Esophagus muscularis mucosa (tissue), 4 donors: ENCODE measurements at regions not wholly inside any gene's neighbourhood (a gene's known extent, or its start where the extent isn't known, plus 50 kb on each side); places are given as distances from the start of the nearest gene placed in this dataset.

Source experiments
- EP300 ChIP-seq: sonication (generic); formaldehyde crosslinking; IDR thresholded peaks from one replicate; pipeline ENCODE4 v1.6.1; 2017; ENCODE audit warnings: antibody characterized with exemption
- POLR2A ChIP-seq: fragments of 450-650 bp; IDR thresholded peaks from one replicate; pipeline ENCODE4 v1.6.1; 2017; ENCODE audit warnings: antibody characterized with exemption, moderate library complexity, mild to moderate bottlenecking, low read depth
- POLR2AphosphoS5 ChIP-seq, 2 donors: sonication (generic); formaldehyde crosslinking; IDR thresholded peaks; one replicate each; pipeline ENCODE4 v1.6.1; 2017; ENCODE audit warnings: antibody characterized with exemption in 2 of 2
- TF ChIP-seq, protein P1 (sequence below), 3 experiments: fragments of 200-600 bp in 2 of 3; fragments of 450-650 bp in 1 of 3; sonication (generic) in 2 of 3; IDR thresholded peaks; one replicate each; pipeline ENCODE4 v1.5.1; 2017 to 2019; ENCODE audit warnings: antibody characterized with exemption in 3 of 3, mild to moderate bottlenecking in 2 of 3, moderate library complexity in 1 of 3

DNA sequence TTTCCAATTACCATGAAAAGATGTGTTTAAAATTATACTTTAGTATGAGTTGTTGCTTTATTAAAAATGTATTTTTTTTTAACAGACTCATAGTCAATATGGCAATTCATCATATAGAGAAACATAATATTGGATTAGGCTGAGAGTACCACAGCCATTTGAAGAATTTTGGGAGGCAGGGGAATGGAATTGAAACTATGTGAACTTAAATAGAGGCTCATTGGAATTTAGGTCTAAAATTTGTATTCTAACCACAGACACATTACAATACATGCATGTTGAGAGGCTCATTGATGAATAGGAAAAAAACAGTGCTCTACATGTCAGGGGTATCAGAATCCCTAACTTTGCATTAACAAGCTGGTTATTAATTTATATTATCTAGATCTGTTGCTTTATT is 269.6 kb downstream of the DKK2 start:
- TF ChIP-seq, protein P1, sequence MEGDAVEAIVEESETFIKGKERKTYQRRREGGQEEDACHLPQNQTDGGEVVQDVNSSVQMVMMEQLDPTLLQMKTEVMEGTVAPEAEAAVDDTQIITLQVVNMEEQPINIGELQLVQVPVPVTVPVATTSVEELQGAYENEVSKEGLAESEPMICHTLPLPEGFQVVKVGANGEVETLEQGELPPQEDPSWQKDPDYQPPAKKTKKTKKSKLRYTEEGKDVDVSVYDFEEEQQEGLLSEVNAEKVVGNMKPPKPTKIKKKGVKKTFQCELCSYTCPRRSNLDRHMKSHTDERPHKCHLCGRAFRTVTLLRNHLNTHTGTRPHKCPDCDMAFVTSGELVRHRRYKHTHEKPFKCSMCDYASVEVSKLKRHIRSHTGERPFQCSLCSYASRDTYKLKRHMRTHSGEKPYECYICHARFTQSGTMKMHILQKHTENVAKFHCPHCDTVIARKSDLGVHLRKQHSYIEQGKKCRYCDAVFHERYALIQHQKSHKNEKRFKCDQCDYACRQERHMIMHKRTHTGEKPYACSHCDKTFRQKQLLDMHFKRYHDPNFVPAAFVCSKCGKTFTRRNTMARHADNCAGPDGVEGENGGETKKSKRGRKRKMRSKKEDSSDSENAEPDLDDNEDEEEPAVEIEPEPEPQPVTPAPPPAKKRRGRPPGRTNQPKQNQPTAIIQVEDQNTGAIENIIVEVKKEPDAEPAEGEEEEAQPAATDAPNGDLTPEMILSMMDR (IDR thresholded peaks at IDR 0.05), result no peak
- TF ChIP-seq POLR2A (no peak), POLR2AphosphoS5 (IDR thresholded peaks at IDR 0.05) (no peak), EP300 (no peak)
